A549 (cell line): ENCODE measurements at regions not wholly inside any gene's neighbourhood (a gene's known extent, or its start where the extent isn't known, plus 50 kb on each side); places are given as distances from the start of the nearest gene placed in this dataset.

Experiments used
- ATAC-seq, 2 experiments: fragments of 200-7000 bp in 1 of 2; fragments of >200 bp in 1 of 2; cut with Nextera tagmentation in 1 of 2; cut with Tn5 transposase in 1 of 2; 3 replicates each; pipeline versions ENCODE4 v1.8.0 to v1.9.1; 2018 to 2020; ENCODE audit warnings: mild to moderate bottlenecking in 1 of 2, moderate library complexity in 1 of 2
- CTCF ChIA-PET: fragments of 300-600 bp; sonication (Branson Sonifier 250); formaldehyde crosslinking; extraction: SDS; loops from one replicate; lab custom pipeline; 2021; ENCODE audit warnings: antibody characterized with exemption, inconsistent platforms; lab: Yijun Ruan, JAX
- POLR2A ChIA-PET: fragments of 350-600 bp; formaldehyde crosslinking; extraction: SDS; loops from one replicate; lab custom pipeline; 2021; ENCODE audit warnings: antibody characterized with exemption, inconsistent platforms; lab: Yijun Ruan, JAX
- DNase-seq, 2 experiments: peaks; one replicate each; pipeline versions ENCODE4 v3.0.0 to v3.0.0-alpha.2; 2011 to 2016; ENCODE audit warnings: low read depth in 1 of 2, low spot score in 1 of 2
- FAIRE-seq: peaks from 2 replicates; lab custom pipeline; 2011; peaks lifted over from hg19 to GRCh38; lab: Jason Lieb, UNC
- H3K27ac ChIP-seq, 2 experiments: fragments of >200 bp; sonication (Bioruptor Twin); formaldehyde crosslinking; 3 replicates each; pipeline ENCODE4 v1.5.1; 2016 to 2017
- H3K4me1 ChIP-seq: fragments of >200 bp; sonication (Bioruptor Twin); formaldehyde crosslinking; 3 replicates; pipeline ENCODE4 v1.6.1; 2016
- H3K4me2 ChIP-seq: fragments of >200 bp; sonication (Bioruptor Twin); formaldehyde crosslinking; 3 replicates; pipeline ENCODE4 v1.6.1; 2016
- H3K4me3 ChIP-seq: fragments of >200 bp; sonication (Bioruptor Twin); formaldehyde crosslinking; 3 replicates; pipeline ENCODE4 v1.5.1; 2016
- H3K9me3 ChIP-seq: fragments of >200 bp; sonication (Bioruptor Twin); formaldehyde crosslinking; 3 replicates; pipeline ENCODE4 v1.6.1; 2016
- BHLHE40 ChIP-seq: IDR thresholded peaks from 2 replicates; pipeline ENCODE4 v1.6.1; 2012; ENCODE audit warnings: low read depth, low read length, inconsistent platforms
- CHD4 ChIP-seq: fragments of 200-600 bp; sonication (generic); IDR thresholded peaks from 2 replicates; pipeline ENCODE4 v1.6.1; 2016; ENCODE audit warnings: antibody characterized with exemption, mild to moderate bottlenecking, borderline replicate concordance
- EHMT2 ChIP-seq: fragments of 200-600 bp; sonication (generic); IDR thresholded peaks from 2 replicates; pipeline ENCODE4 v1.6.1; 2016; ENCODE audit warnings: antibody characterized with exemption, low read depth, mild to moderate bottlenecking, moderate library complexity
- EP300 ChIP-seq, 2 experiments: fragments of >200 bp; sonication (Bioruptor Twin); formaldehyde crosslinking; IDR thresholded peaks; 2 replicates in 1 of 2; 3 replicates in 1 of 2; pipeline ENCODE4 v1.6.1; 2016 to 2017
- FOSB ChIP-seq: fragments of 250-450 bp; sonication (Bioruptor Pico); IDR thresholded peaks from 2 replicates; pipeline ENCODE4 v1.5.0; 2020; ENCODE audit warnings: mild to moderate bottlenecking, moderate library complexity
- FOSL2 ChIP-seq, 2 experiments: fragments of 450-650 bp in 1 of 2; fragments of >200 bp in 1 of 2; sonication (Bioruptor Twin) in 1 of 2; formaldehyde crosslinking; IDR thresholded peaks; 2 replicates each; pipeline versions ENCODE4 v1.5.0 to v1.6.1; 2016 to 2020; ENCODE audit warnings: mild to moderate bottlenecking in 1 of 2, moderate library complexity in 1 of 2
- FOXS1 ChIP-seq: fragments of 250-450 bp; sonication (Bioruptor Pico); IDR thresholded peaks from 2 replicates; pipeline ENCODE4 v1.5.0; 2020; ENCODE audit warnings: mild to moderate bottlenecking, moderate library complexity
- GATA3 ChIP-seq: IDR thresholded peaks from 2 replicates; pipeline ENCODE4 v1.6.1; 2012; ENCODE audit warnings: borderline replicate concordance
- HDAC2 ChIP-seq: fragments of 200-600 bp; sonication (generic); IDR thresholded peaks from 2 replicates; pipeline ENCODE4 v1.6.1; 2016
- HOXB13 ChIP-seq: fragments of 250-450 bp; sonication (Bioruptor Pico); IDR thresholded peaks from 2 replicates; pipeline ENCODE4 v1.5.0; 2020; ENCODE audit warnings: low read depth, mild to moderate bottlenecking, moderate library complexity
- HOXB5 ChIP-seq: fragments of 250-450 bp; sonication (Bioruptor Pico); IDR thresholded peaks from 2 replicates; pipeline ENCODE4 v1.5.0; 2020; ENCODE audit warnings: mild to moderate bottlenecking, moderate library complexity
- KDM1A ChIP-seq: fragments of 200-600 bp; sonication (generic); IDR thresholded peaks from 2 replicates; pipeline ENCODE4 v1.6.1; 2016; ENCODE audit warnings: low read depth, mild to moderate bottlenecking
- MAFK ChIP-seq: fragments of 450-650 bp; IDR thresholded peaks from 2 replicates; pipeline ENCODE4 v1.6.1; 2014; ENCODE audit not compliant: partially characterized antibody
- MYC ChIP-seq: IDR thresholded peaks from 2 replicates; pipeline ENCODE4 v1.6.1; 2012; ENCODE audit warnings: mild to moderate bottlenecking, inconsistent platforms, low read length, improper control_type of control experiment, borderline replicate concordance
- NR3C1 ChIP-seq: fragments of >200 bp; sonication (Bioruptor Twin); formaldehyde crosslinking; IDR thresholded peaks from 3 replicates; pipeline ENCODE4 v1.6.1; 2017
- POLR2A ChIP-seq: IDR thresholded peaks from 2 replicates; pipeline ENCODE4 v1.6.1; 2012; ENCODE audit warnings: mild to moderate bottlenecking, low read length
- POLR2AphosphoS2 ChIP-seq: conservative IDR thresholded peaks from 2 replicates; pipeline ENCODE4 v1.6.1; 2012; ENCODE audit warnings: low read length, improper control_type of control experiment, inconsistent platforms
- RCOR1 ChIP-seq: fragments of 150-350 bp; IDR thresholded peaks from 2 replicates; pipeline ENCODE4 v1.6.1; 2014; ENCODE audit warnings: antibody characterized with exemption, low read length, low read depth
- RFX5 ChIP-seq: fragments of 450-650 bp; IDR thresholded peaks from 2 replicates; pipeline ENCODE4 v1.7.1; 2014; ENCODE audit warnings: antibody characterized with exemption, mild to moderate bottlenecking, moderate library complexity
- SREBF2 ChIP-seq: fragments of 450-650 bp; IDR thresholded peaks from 2 replicates; pipeline ENCODE4 v1.6.1; 2014; ENCODE audit warnings: mild to moderate bottlenecking, moderate library complexity
- ZC3H11A ChIP-seq: fragments of 450-650 bp; IDR thresholded peaks from 2 replicates; pipeline ENCODE4 v1.6.1; 2014; ENCODE audit warnings: antibody characterized with exemption, mild to moderate bottlenecking
- ZFP36 ChIP-seq: fragments of 450-650 bp; IDR thresholded peaks from 2 replicates; pipeline ENCODE4 v1.6.1; 2014; ENCODE audit warnings: borderline replicate concordance; ENCODE audit not compliant: partially characterized antibody
- ZSCAN20 ChIP-seq: fragments of 250-450 bp; sonication (Bioruptor Pico); IDR thresholded peaks from 2 replicates; pipeline ENCODE4 v1.8.0; 2022; ENCODE audit warnings: mild to moderate bottlenecking, moderate library complexity
- WGBS: methylation state at CpG from one replicate; pipeline ENCODE4 v1.1.6; 2017; ENCODE audit errors: missing lambda C conversion rate; 5-methylcytosine and 5-hydroxymethylcytosine counted together
- TF ChIP-seq, protein P1 (sequence below): fragments of 150-350 bp; IDR thresholded peaks from 2 replicates; pipeline ENCODE4 v1.6.1; 2014; ENCODE audit warnings: low read depth, mild to moderate bottlenecking, low read length
- TF ChIP-seq, protein P2 (sequence below): IDR thresholded peaks from 2 replicates; pipeline ENCODE4 v1.6.1; 2012
- TF ChIP-seq, protein P3 (sequence below): fragments of 250-450 bp; sonication (Bioruptor Pico); IDR thresholded peaks from 2 replicates; pipeline ENCODE4 v1.5.0; 2021; ENCODE audit warnings: mild to moderate bottlenecking, moderate library complexity, borderline replicate concordance
- TF ChIP-seq, protein P4 (sequence below): fragments of >200 bp; sonication (Bioruptor Twin); formaldehyde crosslinking; IDR thresholded peaks from 3 replicates; pipeline ENCODE4 v1.5.1; 2016

DNA sequence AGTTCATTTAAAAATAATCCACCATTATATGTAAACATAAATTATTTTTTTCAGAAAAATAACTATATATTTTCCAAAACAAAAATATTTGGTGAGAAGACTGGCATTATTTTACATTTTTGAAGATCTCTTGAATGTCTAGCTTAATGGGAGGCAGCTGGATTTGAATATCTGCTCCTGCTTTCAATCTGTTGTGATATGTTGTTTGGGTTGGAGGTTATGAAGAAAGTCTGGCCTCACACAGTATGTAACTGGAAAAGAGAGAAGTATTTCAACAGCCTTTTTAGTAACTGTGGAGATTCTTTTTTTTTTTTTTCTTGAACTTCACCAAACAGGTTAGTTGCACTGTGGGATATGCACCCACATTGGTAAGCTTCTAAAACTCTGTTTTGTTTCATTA lies 84.7 kb upstream of the SLIT3 start:
- no peak for TF ChIP-seq MAFK
- no peak for TF ChIP-seq BHLHE40
- TF ChIP-seq FOSL2 (IDR thresholded peaks at IDR 0.05): no peak
- no peak for TF ChIP-seq FOSL2 (CRISPR knock-in tag; IDR thresholded peaks at IDR 0.05)
- TF ChIP-seq, protein P1, sequence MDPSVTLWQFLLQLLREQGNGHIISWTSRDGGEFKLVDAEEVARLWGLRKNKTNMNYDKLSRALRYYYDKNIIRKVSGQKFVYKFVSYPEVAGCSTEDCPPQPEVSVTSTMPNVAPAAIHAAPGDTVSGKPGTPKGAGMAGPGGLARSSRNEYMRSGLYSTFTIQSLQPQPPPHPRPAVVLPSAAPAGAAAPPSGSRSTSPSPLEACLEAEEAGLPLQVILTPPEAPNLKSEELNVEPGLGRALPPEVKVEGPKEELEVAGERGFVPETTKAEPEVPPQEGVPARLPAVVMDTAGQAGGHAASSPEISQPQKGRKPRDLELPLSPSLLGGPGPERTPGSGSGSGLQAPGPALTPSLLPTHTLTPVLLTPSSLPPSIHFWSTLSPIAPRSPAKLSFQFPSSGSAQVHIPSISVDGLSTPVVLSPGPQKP: no peak
- no peak for TF ChIP-seq HOXB5 (CRISPR knock-in tag)
- no peak for TF ChIP-seq FOSB (CRISPR knock-in tag)
- TF ChIP-seq RFX5: no peak
- TF ChIP-seq HOXB13 (CRISPR knock-in tag): no peak
- Histone ChIP-seq H3K9me3 (no peaks in the 10 kb centered on the region), H3K4me3 (no peak overlapping the region), H3K4me1 (no peaks in the 10 kb centered on the region), H3K4me2 (no peak overlapping the region), H3K27ac (no peak overlapping the region)
- ATAC-seq (no peak), FAIRE-seq (no peak), DNase-seq (no peak)
- ChIA-PET CTCF (no interaction called here), POLR2A (no interaction called here)

DNA sequence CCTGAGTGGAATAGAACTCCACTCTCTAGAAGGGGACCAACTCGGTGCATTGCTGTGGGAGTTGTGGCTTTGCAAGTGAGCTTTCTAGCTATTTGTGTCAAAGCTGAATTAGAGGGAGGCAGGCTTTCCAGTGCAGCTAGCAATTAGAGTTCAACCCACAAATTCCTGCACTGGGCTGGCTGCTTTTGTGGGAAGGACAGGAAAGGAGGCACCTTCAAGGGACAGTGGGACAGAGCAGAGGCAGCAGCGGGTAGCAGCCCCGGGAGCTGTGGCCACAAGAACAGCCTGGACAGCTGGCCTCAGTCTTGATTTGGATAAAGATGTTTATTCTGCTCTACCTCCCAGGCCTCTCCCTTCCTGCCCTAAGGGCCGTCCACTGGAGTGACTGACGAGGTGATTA lies 83.7 kb upstream of the SLIT3 start:
- ChIA-PET CTCF (interaction anchor here (1.7 to 2.3 kb wide), 2 partner anchors 9 to 83 kb away, joined by 3 to 8 read pairs; partner anchors contain the start of gene SLIT3), POLR2A (no interaction called here)
- Histone ChIP-seq H3K9me3 (no peaks in the 10 kb centered on the region), H3K4me1 (no peaks in the 10 kb centered on the region), H3K4me2 (no peak overlapping the region), H3K4me3 (no peak overlapping the region), H3K27ac (0 out of 6 replicates have a peak overlapping the region, but pooled peaks of 1 of the 2 experiments have one; percentile 5)
- TF ChIP-seq ZC3H11A: no peak
- no peak for TF ChIP-seq EP300 (IDR thresholded peaks at IDR 0.05)
- no peak for TF ChIP-seq POLR2AphosphoS2
- no peak for TF ChIP-seq HDAC2
- no peak for TF ChIP-seq MYC
- TF ChIP-seq, protein P2, sequence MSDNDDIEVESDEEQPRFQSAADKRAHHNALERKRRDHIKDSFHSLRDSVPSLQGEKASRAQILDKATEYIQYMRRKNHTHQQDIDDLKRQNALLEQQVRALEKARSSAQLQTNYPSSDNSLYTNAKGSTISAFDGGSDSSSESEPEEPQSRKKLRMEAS: no peak
- no peak for DNase-seq
- no peak for FAIRE-seq
- WGBS: 71% methylated on average over 5 of the region's 5 CpGs
- ATAC-seq: no peak

DNA sequence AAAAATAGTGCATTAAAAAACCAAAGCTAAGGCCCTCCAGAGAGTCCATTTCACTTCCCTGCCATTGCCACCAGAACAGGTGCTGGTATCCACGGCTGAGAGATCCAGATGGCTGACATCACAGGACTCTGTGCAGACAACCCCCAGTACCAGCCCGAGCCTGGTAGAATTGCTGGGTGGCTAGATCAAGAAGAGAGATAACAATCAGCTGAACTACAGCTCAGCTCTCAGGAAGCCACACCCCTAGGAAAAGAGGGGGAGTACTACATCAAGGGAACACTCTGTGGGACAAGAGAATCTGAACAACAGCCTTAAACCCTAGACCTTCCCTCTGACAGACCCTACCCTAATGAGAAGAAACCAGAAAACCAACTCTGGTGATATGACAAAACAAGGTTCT lies 73.8 kb upstream of the SLIT3 start:
- TF ChIP-seq ZSCAN20 (CRISPR knock-in tag) (no peak), RCOR1 (no peak), GATA3 (peak; percentile 88)
- ATAC-seq (peak in 1 of 2 experiments; percentile 48; a peak in 3 of 6 replicates), DNase-seq (peak in 1 of 2 experiments; percentile 6), FAIRE-seq (no peak)
- Histone ChIP-seq H3K9me3 (no peaks in the 10 kb centered on the region), H3K27ac (peak overlapping the region; percentile 26 to 60; a peak in 4 of 6 replicates), H3K4me3 (no peak overlapping the region), H3K4me2 (peak overlapping the region; percentile 49), H3K4me1 (peaks cover 11% of the 10 kb centered on the region)
- ChIA-PET CTCF (interaction anchor here (0.9 to 1.0 kb wide), 2 partner anchors 11 to 16 kb away, joined by 3 to 6 read pairs; no protein-coding TSS in a partner anchor), POLR2A (no interaction called here)
- 17% methylated on average over 2 of the region's 2 CpGs for WGBS

DNA sequence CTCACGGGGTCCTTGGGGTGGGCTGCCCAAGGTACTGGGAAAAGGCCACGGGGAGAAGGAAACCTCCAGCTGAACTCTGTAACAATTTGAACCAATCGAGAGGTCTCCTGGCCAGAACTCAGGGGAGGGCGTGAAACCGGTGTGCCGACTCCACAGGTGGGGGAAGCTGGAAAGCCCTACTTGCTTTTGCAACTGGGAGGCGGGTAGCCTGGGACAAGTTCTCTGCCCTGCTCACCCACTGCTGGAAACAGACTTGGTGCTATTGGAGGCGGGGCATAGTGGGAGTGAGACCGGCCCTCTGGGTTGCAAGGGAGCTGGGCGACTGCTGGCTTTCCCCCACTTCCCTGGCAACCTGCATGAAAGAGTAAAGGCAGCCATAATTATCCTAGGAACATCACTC lies 73.2 kb upstream of the SLIT3 start:
- Histone ChIP-seq H3K4me2 (peak overlapping the region; percentile 49; the same call in 2 of the 3 replicates), H3K9me3 (no peaks in the 10 kb centered on the region), H3K4me1 (peaks cover 11% of the 10 kb centered on the region), H3K27ac (peak overlapping the region; percentile 26 to 60; a peak in 4 of 6 replicates), H3K4me3 (no peak overlapping the region)
- CTCF ChIA-PET: interaction anchor here (1.4 kb wide), 1 partner anchor 667 kb away, joined by 3 read pairs; no protein-coding TSS in a partner anchor
- ATAC-seq (no peak), FAIRE-seq (no peak), DNase-seq (no peak)
- 90% methylated on average over 10 of the region's 10 CpGs for WGBS
- POLR2A ChIA-PET: no interaction called here
- no peak for TF ChIP-seq POLR2A
- TF ChIP-seq KDM1A: no peak
- TF ChIP-seq MYC: no peak
- TF ChIP-seq POLR2AphosphoS2: no peak
- no peak for TF ChIP-seq FOXS1 (CRISPR knock-in tag)
- no peak for TF ChIP-seq CHD4
- no peak for TF ChIP-seq GATA3
- TF ChIP-seq MAFK: no peak
- TF ChIP-seq ZFP36: no peak
- no peak for TF ChIP-seq HDAC2
- no peak for TF ChIP-seq EP300 (IDR thresholded peaks at IDR 0.05)
- TF ChIP-seq, protein P3, sequence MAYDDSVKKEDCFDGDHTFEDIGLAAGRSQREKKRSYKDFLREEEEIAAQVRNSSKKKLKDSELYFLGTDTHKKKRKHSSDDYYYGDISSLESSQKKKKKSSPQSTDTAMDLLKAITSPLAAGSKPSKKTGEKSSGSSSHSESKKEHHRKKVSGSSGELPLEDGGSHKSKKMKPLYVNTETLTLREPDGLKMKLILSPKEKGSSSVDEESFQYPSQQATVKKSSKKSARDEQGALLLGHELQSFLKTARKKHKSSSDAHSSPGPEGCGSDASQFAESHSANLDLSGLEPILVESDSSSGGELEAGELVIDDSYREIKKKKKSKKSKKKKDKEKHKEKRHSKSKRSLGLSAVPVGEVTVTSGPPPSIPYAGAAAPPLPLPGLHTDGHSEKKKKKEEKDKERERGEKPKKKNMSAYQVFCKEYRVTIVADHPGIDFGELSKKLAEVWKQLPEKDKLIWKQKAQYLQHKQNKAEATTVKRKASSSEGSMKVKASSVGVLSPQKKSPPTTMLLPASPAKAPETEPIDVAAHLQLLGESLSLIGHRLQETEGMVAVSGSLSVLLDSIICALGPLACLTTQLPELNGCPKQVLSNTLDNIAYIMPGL (CRISPR knock-in tag): no peak
- TF ChIP-seq EHMT2: no peak
- no peak for TF ChIP-seq SREBF2
- TF ChIP-seq HOXB13 (CRISPR knock-in tag): no peak
- TF ChIP-seq, protein P2: no peak
- TF ChIP-seq, protein P4, sequence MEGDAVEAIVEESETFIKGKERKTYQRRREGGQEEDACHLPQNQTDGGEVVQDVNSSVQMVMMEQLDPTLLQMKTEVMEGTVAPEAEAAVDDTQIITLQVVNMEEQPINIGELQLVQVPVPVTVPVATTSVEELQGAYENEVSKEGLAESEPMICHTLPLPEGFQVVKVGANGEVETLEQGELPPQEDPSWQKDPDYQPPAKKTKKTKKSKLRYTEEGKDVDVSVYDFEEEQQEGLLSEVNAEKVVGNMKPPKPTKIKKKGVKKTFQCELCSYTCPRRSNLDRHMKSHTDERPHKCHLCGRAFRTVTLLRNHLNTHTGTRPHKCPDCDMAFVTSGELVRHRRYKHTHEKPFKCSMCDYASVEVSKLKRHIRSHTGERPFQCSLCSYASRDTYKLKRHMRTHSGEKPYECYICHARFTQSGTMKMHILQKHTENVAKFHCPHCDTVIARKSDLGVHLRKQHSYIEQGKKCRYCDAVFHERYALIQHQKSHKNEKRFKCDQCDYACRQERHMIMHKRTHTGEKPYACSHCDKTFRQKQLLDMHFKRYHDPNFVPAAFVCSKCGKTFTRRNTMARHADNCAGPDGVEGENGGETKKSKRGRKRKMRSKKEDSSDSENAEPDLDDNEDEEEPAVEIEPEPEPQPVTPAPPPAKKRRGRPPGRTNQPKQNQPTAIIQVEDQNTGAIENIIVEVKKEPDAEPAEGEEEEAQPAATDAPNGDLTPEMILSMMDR: no peak
- no peak for TF ChIP-seq ZC3H11A
- no peak for TF ChIP-seq NR3C1
